Panc1 (cell line): ENCODE measurements at regions not wholly inside any gene's neighbourhood (a gene's known extent, or its start where the extent isn't known, plus 50 kb on each side); places are given as distances from the start of the nearest gene placed in this dataset.
A peak's percentile ranks its signal among the peaks of the same experiment; 100 is the strongest.

Source experiments
- ATAC-seq: fragments of 200-7000 bp; cut with Tn5 transposase; 2 replicates; pipeline ENCODE4 v1.9.1; 2020; ENCODE audit warnings: mild to moderate bottlenecking, moderate library complexity
- BruUV-seq: library from RNA; stranded (reverse); fragments of 400-500 nt; replicated peaks from 2 replicates; lab custom pipeline; 2021; lab: Mats Ljungman, UMichigan
- CTCF ChIA-PET: fragments of 300-600 bp; sonication (Branson Sonifier 250); formaldehyde crosslinking; loops from one replicate; lab custom pipeline; 2022; ENCODE audit warnings: antibody characterized with exemption; lab: Charles Lee
- POLR2A ChIA-PET: fragments of 300-600 bp; sonication (Branson Sonifier 250); formaldehyde crosslinking; loops from one replicate; lab custom pipeline; 2022; ENCODE audit warnings: antibody characterized with exemption; lab: Charles Lee
- DNase-seq: peaks from one replicate; pipeline ENCODE4 v3.0.0-alpha.2; 2010; ENCODE audit warnings: low read depth, low spot score
- H3K27ac ChIP-seq: 2 replicates; pipeline ENCODE4 v1.5.1; 2011; ENCODE audit warnings: mild to moderate bottlenecking, low read length, inconsistent platforms
- H3K27me3 ChIP-seq: fragments of 200-500 bp; sonication (Bioruptor generic); 2 replicates; pipeline ENCODE4 v1.6.0; 2014; ENCODE audit warnings: low read length, inconsistent platforms; ENCODE audit not compliant: control insufficient read depth, insufficient read depth
- H3K36me3 ChIP-seq: fragments of 200-500 bp; sonication (Bioruptor generic); 2 replicates; pipeline ENCODE4 v1.5.1; 2014; ENCODE audit warnings: inconsistent platforms, mild to moderate bottlenecking, low read length, moderate library complexity; ENCODE audit not compliant: control insufficient read depth, insufficient read depth
- H3K4me1 ChIP-seq: 2 replicates; pipeline ENCODE4 v1.5.1; 2011; ENCODE audit warnings: inconsistent platforms, mild to moderate bottlenecking, low read length, moderate library complexity; ENCODE audit not compliant: control insufficient read depth, insufficient read depth
- H3K4me3 ChIP-seq, 2 experiments: 2 replicates each; pipeline ENCODE4 v1.5.1; 2011 to 2012; ENCODE audit warnings: low read depth in 2 of 2, low read length in 2 of 2, mild to moderate bottlenecking in 2 of 2, inconsistent platforms in 1 of 2, moderate library complexity in 1 of 2
- H3K9me3 ChIP-seq: fragments of 200-500 bp; sonication (Bioruptor generic); 2 replicates; pipeline ENCODE4 v1.5.1; 2014; ENCODE audit warnings: low read depth, mild to moderate bottlenecking, inconsistent platforms, low read length, moderate library complexity; ENCODE audit not compliant: control insufficient read depth, insufficient read depth
- CTCF ChIP-seq: fragments of 450-650 bp; IDR thresholded peaks from 2 replicates; pipeline ENCODE4 v1.5.1; 2017; ENCODE audit warnings: mild to moderate bottlenecking
- POLR2AphosphoS5 ChIP-seq: IDR thresholded peaks from 2 replicates; pipeline ENCODE4 v1.6.1; 2012; ENCODE audit warnings: mild to moderate bottlenecking, low read depth, low read length, moderate library complexity
- REST ChIP-seq, 2 experiments: IDR thresholded peaks; 2 replicates each; pipeline ENCODE4 v1.6.1; 2011 to 2012; ENCODE audit warnings: low read depth in 2 of 2, control low read depth in 1 of 2, low read length in 1 of 2, mild to moderate bottlenecking in 1 of 2, moderate library complexity in 1 of 2; ENCODE audit not compliant: insufficient read depth in 1 of 2
- SIN3A ChIP-seq: IDR thresholded peaks from 2 replicates; pipeline ENCODE4 v1.6.1; 2012; ENCODE audit warnings: low read depth, mild to moderate bottlenecking, low read length, moderate library complexity, borderline replicate concordance; ENCODE audit not compliant: insufficient read depth
- TCF7L2 ChIP-seq: IDR thresholded peaks from 2 replicates; pipeline ENCODE4 v1.6.1; 2011; ENCODE audit warnings: mild to moderate bottlenecking, low read depth, low read length, inconsistent platforms
- in situ Hi-C: cut with HindIII; loops from 2 replicates; pipeline ENCODE4 v1.10.0; 2016; ENCODE audit warnings: low sequenced_read_pairs, low pct_unique_long_range_greater_than_20kb
- intact Hi-C: fragments of 100-400 bp; cut with micrococcal nuclease; formaldehyde crosslinking; loops from one replicate; pipeline ENCODE4 v1.10.0; 2022; ENCODE audit not compliant: unreplicated experiment

- Histone ChIP-seq H3K9me3 (no peaks in the 10 kb centered on the region), H3K4me1 (no peaks in the 10 kb centered on the region), H3K4me3 (no peak overlapping the region), H3K36me3 (no peaks in the 10 kb centered on the region), H3K27ac (no peak overlapping the region), H3K27me3 (no peaks in the 10 kb centered on the region)
- no peak for ATAC-seq
- TF ChIP-seq CTCF (no peak), SIN3A (no peak), REST (IDR thresholded peaks at IDR 0.05; ENCODE audit: insufficient read depth in 1 of 2, low read depth in 2 of 2, low read length in 1 of 2) (no peak), TCF7L2 (no peak), POLR2AphosphoS5 (no peak)
- CTCF ChIA-PET: no interaction called here
- POLR2A ChIA-PET: no interaction called here
- intact Hi-C loops: no loop called here
- BruUV-seq: no TSS peak
- DNase-seq: no peak
- in situ Hi-C loops: no loop called here
Measured at GRCh38 chr6:134373993-134374392, 56.1 kb upstream of the SGK1 start.

GRCh38 chr6:134373282-134373922, 55.5 kb upstream of the SGK1 start:
- Histone ChIP-seq H3K27me3 (no peaks in the 10 kb centered on the region), H3K4me1 (no peaks in the 10 kb centered on the region), H3K9me3 (no peaks in the 10 kb centered on the region), H3K4me3 (no peak overlapping the region), H3K36me3 (no peaks in the 10 kb centered on the region), H3K27ac (no peak overlapping the region)
- ChIA-PET CTCF (no interaction called here), POLR2A (no interaction called here)
- TF ChIP-seq SIN3A: no peak
- no peak for TF ChIP-seq REST (IDR thresholded peaks at IDR 0.05; ENCODE audit: insufficient read depth in 1 of 2, low read depth in 2 of 2, low read length in 1 of 2)
- no peak for TF ChIP-seq CTCF
- no peak for TF ChIP-seq TCF7L2
- no peak for TF ChIP-seq POLR2AphosphoS5
- ATAC-seq (peak; percentile 48; the same call in 1 of the 2 replicates), DNase-seq (no peak)
- intact Hi-C loops (no loop called here), in situ Hi-C loops (no loop called here)
- no TSS peak for BruUV-seq
